ENCODE measurements at regions not wholly inside any gene's neighbourhood (a gene's known extent, or its start where the extent isn't known, plus 50 kb on each side); places are given as distances from the start of the nearest gene placed in this dataset.

DNA sequence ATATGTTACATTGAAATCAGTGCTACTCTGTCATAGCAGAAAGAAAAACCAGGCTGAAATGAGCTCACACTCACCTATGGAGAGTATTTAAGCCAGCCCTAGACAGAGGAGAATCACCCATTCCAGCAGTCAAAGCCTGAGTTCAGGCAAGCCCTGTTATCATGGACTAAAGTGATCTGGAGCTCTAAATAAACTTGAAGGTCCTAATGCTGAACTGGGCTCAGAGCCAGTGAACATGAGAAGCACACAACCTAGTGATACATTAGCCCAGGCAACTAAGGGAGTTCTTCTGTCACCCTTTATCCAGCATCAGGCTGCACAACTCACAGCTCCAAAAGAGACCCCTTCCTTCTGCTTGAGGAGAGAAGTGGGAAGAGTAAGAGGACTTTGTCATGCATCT is 425.0 kb downstream of the COL12A1 start:
- BruUV-seq (replicated peaks), result no TSS peak
- intact Hi-C loops (cut with micrococcal nuclease), result no loop called here
- Histone ChIP-seq H3K36me3 (ENCODE audit: low read depth, low read length) (no peaks in the 10 kb centered on the region), H3K4me1 (ENCODE audit: insufficient read depth, low read length) (no peaks in the 10 kb centered on the region), H3K9me3 (ENCODE audit: low read length) (no peaks in the 10 kb centered on the region), H3K27ac (ENCODE audit: low read length) (no peak overlapping the region), H3K9me2 (replicated peaks; ENCODE audit: low read length) (no peaks in the 10 kb centered on the region), H4K20me1 (ENCODE audit: low read length) (no peaks in the 10 kb centered on the region), H3K9ac (ENCODE audit: low read length) (no peak overlapping the region), H3K79me2 (ENCODE audit: low read length) (no peaks in the 10 kb centered on the region), H3K4me3 (ENCODE audit: low read length) (no peak overlapping the region), H2AFZ (ENCODE audit: low read length) (no peak overlapping the region), H3K4me2 (ENCODE audit: low read length) (no peak overlapping the region), H3K27me3 (ENCODE audit: low read length) (no peaks in the 10 kb centered on the region), H3F3A (ENCODE audit: low read length, unreplicated experiment) (no peaks in the 10 kb centered on the region)
- TF ChIP-seq, protein P1, sequence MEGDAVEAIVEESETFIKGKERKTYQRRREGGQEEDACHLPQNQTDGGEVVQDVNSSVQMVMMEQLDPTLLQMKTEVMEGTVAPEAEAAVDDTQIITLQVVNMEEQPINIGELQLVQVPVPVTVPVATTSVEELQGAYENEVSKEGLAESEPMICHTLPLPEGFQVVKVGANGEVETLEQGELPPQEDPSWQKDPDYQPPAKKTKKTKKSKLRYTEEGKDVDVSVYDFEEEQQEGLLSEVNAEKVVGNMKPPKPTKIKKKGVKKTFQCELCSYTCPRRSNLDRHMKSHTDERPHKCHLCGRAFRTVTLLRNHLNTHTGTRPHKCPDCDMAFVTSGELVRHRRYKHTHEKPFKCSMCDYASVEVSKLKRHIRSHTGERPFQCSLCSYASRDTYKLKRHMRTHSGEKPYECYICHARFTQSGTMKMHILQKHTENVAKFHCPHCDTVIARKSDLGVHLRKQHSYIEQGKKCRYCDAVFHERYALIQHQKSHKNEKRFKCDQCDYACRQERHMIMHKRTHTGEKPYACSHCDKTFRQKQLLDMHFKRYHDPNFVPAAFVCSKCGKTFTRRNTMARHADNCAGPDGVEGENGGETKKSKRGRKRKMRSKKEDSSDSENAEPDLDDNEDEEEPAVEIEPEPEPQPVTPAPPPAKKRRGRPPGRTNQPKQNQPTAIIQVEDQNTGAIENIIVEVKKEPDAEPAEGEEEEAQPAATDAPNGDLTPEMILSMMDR (conservative IDR thresholded peaks at IDR 0.05; ENCODE audit: low read depth, low read length), result no peak
- no peak for DNase-seq
- ChIA-PET POLR2A (ENCODE audit: unreplicated experiment) (no interaction called here), CTCF (no interaction called here)
- no peak for ATAC-seq

DNA sequence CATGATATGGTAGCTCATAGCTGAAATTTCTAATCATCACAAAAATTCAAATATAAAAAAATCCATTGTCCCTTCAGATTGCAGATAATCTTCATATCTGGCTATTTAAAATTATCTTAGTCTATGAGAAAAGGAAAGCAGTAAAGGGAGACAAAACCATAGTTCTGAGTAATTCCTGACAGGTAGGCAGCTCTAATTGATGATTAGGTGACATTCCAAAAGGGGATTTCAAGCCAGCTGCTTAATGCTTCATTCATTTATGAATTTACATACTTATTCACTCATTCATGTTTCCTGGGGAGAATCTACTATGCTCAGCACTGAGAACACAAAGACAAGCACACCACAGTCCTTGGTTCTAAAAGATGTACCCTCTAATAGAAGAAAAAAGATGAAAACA is 437.1 kb downstream of the COL12A1 start:
- CTCF ChIA-PET, result no interaction called here

DNA sequence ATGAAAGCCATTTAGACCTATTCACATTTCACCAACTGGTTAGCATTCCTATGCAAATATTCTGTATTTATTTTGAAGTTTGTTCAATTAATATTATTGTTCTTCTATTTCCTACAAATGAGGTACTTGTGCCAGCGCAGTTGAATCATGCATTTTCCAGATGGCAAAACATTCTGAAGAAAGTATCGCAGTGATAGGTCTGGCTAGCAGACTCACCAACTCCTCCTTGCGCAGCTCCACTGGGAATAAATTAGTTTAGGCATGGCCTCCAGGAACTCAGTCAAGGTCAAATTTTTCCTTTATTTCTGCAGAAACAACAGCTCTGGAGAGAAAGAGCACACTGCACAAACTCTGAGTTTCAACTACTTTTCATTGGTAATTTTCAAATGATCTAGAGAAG is 437.7 kb downstream of the COL12A1 start:
- Histone ChIP-seq H3K9ac (ENCODE audit: low read length) (no peak overlapping the region), H3F3A (ENCODE audit: low read length, unreplicated experiment) (no peaks in the 10 kb centered on the region), H2AFZ (ENCODE audit: low read length) (no peak overlapping the region), H4K20me1 (ENCODE audit: low read length) (no peaks in the 10 kb centered on the region), H3K79me2 (ENCODE audit: low read length) (no peaks in the 10 kb centered on the region), H3K9me3 (ENCODE audit: low read length) (no peaks in the 10 kb centered on the region), H3K4me2 (ENCODE audit: low read length) (no peak overlapping the region), H3K4me3 (ENCODE audit: low read length) (no peak overlapping the region), H3K9me2 (replicated peaks; ENCODE audit: low read length) (no peaks in the 10 kb centered on the region), H3K36me3 (ENCODE audit: low read depth, low read length) (no peaks in the 10 kb centered on the region), H3K27me3 (ENCODE audit: low read length) (no peaks in the 10 kb centered on the region), H3K4me1 (ENCODE audit: insufficient read depth, low read length) (no peaks in the 10 kb centered on the region), H3K27ac (ENCODE audit: low read length) (no peak overlapping the region)
- intact Hi-C loops (cut with micrococcal nuclease), result no loop called here
- no TSS peak for BruUV-seq (replicated peaks)
- TF ChIP-seq EZH2phosphoT487 (IDR thresholded peaks at IDR 0.05; ENCODE audit: borderline replicate concordance, low read length) (no peak), EZH2 (IDR thresholded peaks at IDR 0.05; ENCODE audit: low read length, unreplicated experiment) (no peak)
- TF ChIP-seq, protein P1 (conservative IDR thresholded peaks at IDR 0.05; ENCODE audit: low read depth, low read length), result no peak
- ChIA-PET CTCF (no interaction called here), POLR2A (ENCODE audit: unreplicated experiment) (no interaction called here)
- no peak for DNase-seq
- ATAC-seq, result no peak

More for the DNA sequence above, 437.1 kb downstream of the COL12A1 start:
- Histone ChIP-seq H3K79me2 (ENCODE audit: low read length) (no peaks in the 10 kb centered on the region), H3K4me2 (ENCODE audit: low read length) (no peak overlapping the region), H2AFZ (ENCODE audit: low read length) (no peak overlapping the region), H3K27me3 (ENCODE audit: low read length) (no peaks in the 10 kb centered on the region), H3K9me3 (ENCODE audit: low read length) (no peaks in the 10 kb centered on the region), H3K36me3 (ENCODE audit: low read depth, low read length) (no peaks in the 10 kb centered on the region), H3K4me1 (ENCODE audit: insufficient read depth, low read length) (no peaks in the 10 kb centered on the region), H4K20me1 (ENCODE audit: low read length) (no peaks in the 10 kb centered on the region), H3K9me2 (replicated peaks; ENCODE audit: low read length) (no peaks in the 10 kb centered on the region), H3F3A (ENCODE audit: low read length, unreplicated experiment) (no peaks in the 10 kb centered on the region), H3K27ac (ENCODE audit: low read length) (no peak overlapping the region), H3K4me3 (ENCODE audit: low read length) (no peak overlapping the region), H3K9ac (ENCODE audit: low read length) (no peak overlapping the region)
- intact Hi-C loops (cut with micrococcal nuclease), result no loop called here
- DNase-seq (no peak), ATAC-seq (no peak)
- POLR2A ChIA-PET (ENCODE audit: unreplicated experiment), result no interaction called here
- no TSS peak for BruUV-seq (replicated peaks)
- TF ChIP-seq EZH2 (IDR thresholded peaks at IDR 0.05; ENCODE audit: low read length, unreplicated experiment) (no peak), EZH2phosphoT487 (IDR thresholded peaks at IDR 0.05; ENCODE audit: borderline replicate concordance, low read length) (no peak)
- TF ChIP-seq, protein P1 (conservative IDR thresholded peaks at IDR 0.05; ENCODE audit: low read depth, low read length), result no peak
